GM18909 (cell line): ENCODE measurements at regions not wholly inside any gene's neighbourhood (a gene's known extent, or its start where the extent isn't known, plus 50 kb on each side); places are given as distances from the start of the nearest gene placed in this dataset.

Experiments
- ATAC-seq: cut with Tn5 transposase; IDR thresholded peaks from one replicate; pipeline ENCODE4 v1.9.1; 2021; ENCODE audit warnings: mild to moderate bottlenecking; ENCODE audit not compliant: unreplicated experiment, poor library complexity

DNA sequence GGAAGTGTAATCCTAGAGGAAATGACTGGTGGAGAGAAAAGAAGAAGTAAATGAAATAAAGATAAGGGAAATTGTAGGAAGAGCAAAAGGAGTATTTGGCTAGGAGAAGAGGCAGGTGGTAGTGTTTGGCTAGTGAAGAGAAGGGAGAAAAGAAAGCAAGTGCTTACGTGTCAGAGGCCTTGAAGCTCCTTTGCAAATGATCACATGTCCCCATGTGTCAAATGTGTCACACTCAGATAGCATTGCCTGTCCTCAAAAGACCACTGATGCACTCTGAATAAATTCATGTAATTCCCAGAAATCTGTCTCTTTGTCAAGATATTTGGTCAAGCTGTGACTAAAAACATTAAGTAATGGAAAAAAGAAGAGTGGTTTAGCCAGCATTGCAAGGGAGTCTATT is 639.3 kb downstream of the TUSC7 start:
- no peak for ATAC-seq

GRCh38 chr3:117349566-117349965 is 640.0 kb downstream of the TUSC7 start:
- ATAC-seq: no peak

GRCh38 chr3:117350371-117350770 is 640.8 kb downstream of the TUSC7 start:
- ATAC-seq: no peak

- peak; percentile 84 for ATAC-seq
Observed at GRCh38 chr3:117355566-117355965, 646.0 kb downstream of the TUSC7 start.

GRCh38 chr3:117356091-117356705 is 646.6 kb downstream of the TUSC7 start:
- no peak for ATAC-seq

DNA sequence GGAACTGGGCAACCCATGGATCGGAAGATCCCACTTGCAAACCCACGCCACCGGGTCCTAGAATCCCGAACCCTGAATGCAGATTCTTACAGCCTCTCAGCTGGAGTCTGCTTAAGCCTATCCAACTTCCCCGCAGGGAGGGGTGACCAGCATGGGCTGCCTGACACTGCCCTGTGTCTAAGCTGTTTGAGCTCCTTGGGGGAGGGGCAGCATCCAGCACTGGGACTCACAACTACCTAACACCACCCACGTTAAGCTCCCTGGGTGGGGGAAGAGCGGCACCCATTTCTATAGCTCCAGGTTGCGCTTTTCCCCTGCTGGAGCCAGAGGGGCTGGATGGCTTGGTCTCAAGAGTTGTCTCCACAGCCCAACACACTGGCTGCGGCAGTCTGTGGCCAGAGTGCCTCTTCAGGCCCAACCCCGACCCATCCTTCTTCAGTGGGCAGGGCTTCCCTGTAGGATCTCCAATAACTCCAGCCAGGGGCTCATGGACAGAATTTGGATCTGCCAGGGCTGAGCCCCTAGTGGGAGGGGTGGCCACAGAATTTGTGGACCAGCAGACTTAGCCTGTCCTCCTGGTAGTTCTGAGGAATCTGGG is 649.2 kb downstream of the TUSC7 start:
- no peak for ATAC-seq

DNA sequence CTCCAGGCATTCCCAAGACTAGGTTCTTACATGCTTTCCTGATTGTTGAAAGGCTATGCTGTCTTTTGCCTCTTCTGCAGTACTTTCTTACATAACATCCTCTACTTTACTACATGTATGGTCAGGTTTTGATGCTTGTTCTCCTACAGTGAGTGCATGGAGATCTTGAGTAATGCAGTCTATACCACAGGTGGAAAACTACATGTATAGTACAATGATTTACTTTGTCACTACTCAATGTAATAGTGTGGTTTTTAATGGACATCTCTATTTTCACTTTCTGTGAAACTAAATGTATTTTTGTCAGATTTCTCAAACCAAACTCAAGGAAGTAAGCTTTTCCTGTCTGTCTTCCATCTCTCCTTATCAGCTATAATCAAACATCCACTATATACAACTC is 657.0 kb downstream of the TUSC7 start:
- ATAC-seq: peak; percentile 82

GRCh38 chr3:117367861-117368260 is 658.3 kb downstream of the TUSC7 start:
- no peak for ATAC-seq

GRCh38 chr3:117380631-117381030 is 671.1 kb downstream of the TUSC7 start:
- no peak for ATAC-seq

- ATAC-seq: no peak
Observed at GRCh38 chr3:117393119-117393518, 683.5 kb downstream of the TUSC7 start.

- no peak for ATAC-seq
Observed at GRCh38 chr3:117398141-117398899, 688.7 kb downstream of the TUSC7 start.

GRCh38 chr3:117399311-117400078 is 689.9 kb downstream of the TUSC7 start:
- no peak for ATAC-seq

GRCh38 chr3:117400303-117400702 is 690.7 kb downstream of the TUSC7 start:
- no peak for ATAC-seq

GRCh38 chr3:117404141-117404540 is 694.6 kb downstream of the TUSC7 start:
- no peak for ATAC-seq

GRCh38 chr3:117404730-117405129 is 695.2 kb downstream of the TUSC7 start:
- ATAC-seq: no peak

- no peak for ATAC-seq
Observed at GRCh38 chr3:117405359-117405758, 695.8 kb downstream of the TUSC7 start.

GRCh38 chr3:117407317-117407716 is 697.7 kb downstream of the TUSC7 start:
- ATAC-seq: peak; percentile 85

DNA sequence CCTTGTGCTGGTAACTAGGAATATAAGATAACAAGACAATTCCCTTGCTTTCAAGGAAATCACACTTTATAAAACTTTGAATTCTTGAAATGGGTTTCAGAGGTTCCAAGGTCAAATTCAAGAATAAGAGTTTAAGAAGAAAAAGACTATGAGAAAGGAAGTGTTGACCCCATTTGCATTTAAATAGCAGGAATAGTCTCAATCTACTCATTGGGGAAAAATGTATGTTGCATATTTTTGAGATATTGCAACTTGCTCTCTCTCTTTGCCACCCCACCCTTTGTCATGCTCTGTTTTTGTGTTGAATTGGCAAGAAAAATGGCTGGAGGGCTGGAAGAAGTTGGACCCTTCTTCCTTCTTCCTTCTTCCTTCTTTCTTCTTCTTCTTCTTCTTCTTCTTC is 699.2 kb downstream of the TUSC7 start:
- ATAC-seq: no peak

GRCh38 chr3:117409256-117409655 is 699.7 kb downstream of the TUSC7 start:
- no peak for ATAC-seq

GRCh38 chr3:117409701-117410459 is 700.3 kb downstream of the TUSC7 start:
- ATAC-seq: no peak
